ENCODE measurements at regions not wholly inside any gene's neighbourhood (a gene's known extent, or its start where the extent isn't known, plus 50 kb on each side); places are given as distances from the start of the nearest gene placed in this dataset.
"Not testable (repeated sequence)": the region's sequence is repeated elsewhere in the genome, so short reads cannot be mapped to it uniquely, and the experiment has no call there.

GRCh38 chr4:118504927-118505326 lies 152.1 kb upstream of the PRSS12 start:
- TF ChIP-seq EZH2 (IDR thresholded peaks at IDR 0.05); TCF7L2 (IDR thresholded peaks at IDR 0.05; ENCODE audit: borderline replicate concordance, extremely low read depth, insufficient read depth, insufficient read length); SP1 (IDR thresholded peaks at IDR 0.05; ENCODE audit: low read depth); ZFX (IDR thresholded peaks at IDR 0.05); POLR2AphosphoS5 (IDR thresholded peaks at IDR 0.05; ENCODE audit: low read depth, low read length); ATF3 (IDR thresholded peaks at IDR 0.05); POLR2A (IDR thresholded peaks at IDR 0.05; ENCODE audit: borderline replicate concordance, extremely low read depth, insufficient read depth, insufficient read length); SIN3A (IDR thresholded peaks at IDR 0.05; ENCODE audit: low read depth); REST (IDR thresholded peaks at IDR 0.05; ENCODE audit: low read depth); JUND (IDR thresholded peaks at IDR 0.05): not testable (repeated sequence)
- TF ChIP-seq, protein P1, sequence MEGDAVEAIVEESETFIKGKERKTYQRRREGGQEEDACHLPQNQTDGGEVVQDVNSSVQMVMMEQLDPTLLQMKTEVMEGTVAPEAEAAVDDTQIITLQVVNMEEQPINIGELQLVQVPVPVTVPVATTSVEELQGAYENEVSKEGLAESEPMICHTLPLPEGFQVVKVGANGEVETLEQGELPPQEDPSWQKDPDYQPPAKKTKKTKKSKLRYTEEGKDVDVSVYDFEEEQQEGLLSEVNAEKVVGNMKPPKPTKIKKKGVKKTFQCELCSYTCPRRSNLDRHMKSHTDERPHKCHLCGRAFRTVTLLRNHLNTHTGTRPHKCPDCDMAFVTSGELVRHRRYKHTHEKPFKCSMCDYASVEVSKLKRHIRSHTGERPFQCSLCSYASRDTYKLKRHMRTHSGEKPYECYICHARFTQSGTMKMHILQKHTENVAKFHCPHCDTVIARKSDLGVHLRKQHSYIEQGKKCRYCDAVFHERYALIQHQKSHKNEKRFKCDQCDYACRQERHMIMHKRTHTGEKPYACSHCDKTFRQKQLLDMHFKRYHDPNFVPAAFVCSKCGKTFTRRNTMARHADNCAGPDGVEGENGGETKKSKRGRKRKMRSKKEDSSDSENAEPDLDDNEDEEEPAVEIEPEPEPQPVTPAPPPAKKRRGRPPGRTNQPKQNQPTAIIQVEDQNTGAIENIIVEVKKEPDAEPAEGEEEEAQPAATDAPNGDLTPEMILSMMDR (IDR thresholded peaks at IDR 0.05 in 2 of 3, conservative IDR thresholded peaks at IDR 0.05 in 1 of 3; ENCODE audit: borderline replicate concordance in 1 of 3, insufficient read depth in 1 of 3, low read depth in 2 of 3, low read length in 2 of 3) = 0 out of 6 replicates have a peak, but pooled peaks of 1 of the 3 experiments have one; percentile 7
- TF ChIP-seq RAD21 (IDR thresholded peaks at IDR 0.05; ENCODE audit: low read depth) = peak; percentile 32
